Ishikawa (cell line): ENCODE measurements at regions not wholly inside any gene's neighbourhood (a gene's known extent, or its start where the extent isn't known, plus 50 kb on each side); places are given as distances from the start of the nearest gene placed in this dataset.

ENCODE experiments used
- CEBPB ChIP-seq: IDR thresholded peaks from 2 replicates; pipeline ENCODE4 v1.6.1; 2012
- CREB1 ChIP-seq: IDR thresholded peaks from 2 replicates; pipeline ENCODE4 v1.6.1; 2012; ENCODE audit warnings: low read depth
- EGR1 ChIP-seq: IDR thresholded peaks from 2 replicates; pipeline ENCODE4 v1.6.1; 2012
- EP300 ChIP-seq: IDR thresholded peaks from 2 replicates; pipeline ENCODE4 v1.6.1; 2012; ENCODE audit warnings: borderline replicate concordance
- FOXM1 ChIP-seq: IDR thresholded peaks from 2 replicates; pipeline ENCODE4 v1.6.1; 2012; ENCODE audit warnings: low read depth, borderline replicate concordance
- MAX ChIP-seq: IDR thresholded peaks from 2 replicates; pipeline ENCODE4 v1.6.1; 2012
- NFIC ChIP-seq: IDR thresholded peaks from 2 replicates; pipeline ENCODE4 v1.6.1; 2012
- RAD21 ChIP-seq: IDR thresholded peaks from 2 replicates; pipeline ENCODE4 v1.6.1; 2012; ENCODE audit warnings: low read depth
- REST ChIP-seq: IDR thresholded peaks from 2 replicates; pipeline ENCODE4 v1.6.1; 2012; ENCODE audit warnings: low read depth, mild to moderate bottlenecking
- TAF1 ChIP-seq: IDR thresholded peaks from 2 replicates; pipeline ENCODE4 v1.6.1; 2012; ENCODE audit warnings: low read depth, mild to moderate bottlenecking
- TCF12 ChIP-seq: IDR thresholded peaks from 2 replicates; pipeline ENCODE4 v1.6.1; 2012; ENCODE audit warnings: low read depth
- TEAD4 ChIP-seq: IDR thresholded peaks from 2 replicates; pipeline ENCODE4 v1.6.1; 2012
- USF1 ChIP-seq: IDR thresholded peaks from 2 replicates; pipeline ENCODE4 v1.6.1; 2012
- YY1 ChIP-seq: IDR thresholded peaks from 2 replicates; pipeline ENCODE4 v1.6.1; 2012; ENCODE audit warnings: low read depth
- ZBTB7A ChIP-seq: IDR thresholded peaks from 2 replicates; pipeline ENCODE4 v1.6.1; 2012; ENCODE audit warnings: low read depth

DNA sequence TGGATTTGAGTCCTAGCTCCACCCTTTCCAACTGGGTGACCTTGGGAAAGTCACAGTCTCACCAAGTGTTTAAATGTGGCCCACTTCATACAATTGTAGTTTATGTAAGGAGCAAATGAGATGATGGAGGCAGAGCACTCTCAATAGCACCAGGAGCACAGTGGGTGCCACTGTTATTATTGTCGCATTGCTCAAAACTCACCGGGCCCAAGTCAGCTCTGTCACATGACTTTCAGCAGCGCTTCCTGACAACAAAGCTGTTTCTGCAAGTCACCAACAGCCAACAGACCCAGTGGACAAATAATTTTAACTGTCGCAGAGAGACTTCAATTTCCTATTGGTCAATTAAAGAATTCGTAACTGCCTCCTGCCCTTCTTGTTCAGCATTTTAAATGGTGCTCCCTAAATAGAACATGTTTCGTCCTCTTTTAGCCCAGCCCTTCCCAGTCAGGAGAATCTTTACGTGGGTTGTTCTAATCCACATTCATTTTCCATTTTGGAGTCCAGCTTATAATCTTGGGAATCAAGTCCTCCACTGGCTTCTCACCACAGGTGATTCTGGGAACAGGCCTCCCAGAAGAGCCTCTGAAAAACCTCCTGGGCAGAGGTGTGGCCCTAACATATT lies 415.6 kb upstream of the NPVF start:
- TF ChIP-seq ZBTB7A (no peak), CREB1 (no peak), MAX (no peak), TEAD4 (no peak)

DNA sequence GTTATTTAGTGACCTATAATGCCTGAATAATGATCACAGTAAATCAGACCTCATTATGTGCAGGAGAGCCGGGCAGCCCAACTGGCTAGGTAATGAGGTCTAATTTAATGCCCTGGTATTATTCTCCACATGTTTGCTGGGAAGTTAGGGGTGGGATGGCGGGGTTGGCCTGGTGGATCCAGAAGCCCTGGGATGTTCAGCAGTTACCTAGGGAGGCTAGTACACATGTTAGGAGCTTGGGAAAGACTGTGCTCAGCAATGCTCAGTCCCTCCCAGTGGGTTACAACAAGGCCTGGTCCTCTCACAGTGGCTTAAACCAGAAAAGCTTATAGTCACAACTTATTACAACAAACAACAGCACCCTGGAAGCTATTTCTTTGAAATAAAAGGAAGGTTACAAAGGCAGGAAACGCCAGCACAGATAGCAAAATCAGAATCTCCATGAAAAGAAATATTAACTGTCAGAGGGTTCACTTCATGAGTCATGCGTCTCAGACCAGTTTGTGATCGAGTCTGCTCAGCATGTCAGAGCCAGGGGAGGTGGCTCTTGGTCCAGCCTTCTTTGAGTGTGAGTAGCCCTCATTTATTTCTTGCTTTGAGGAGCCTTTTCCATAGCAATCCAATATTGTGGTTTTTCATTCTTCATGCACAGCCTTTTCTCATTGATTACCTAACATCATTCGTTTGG lies 418.6 kb upstream of the NPVF start:
- TF ChIP-seq ZBTB7A (no peak), CREB1 (no peak), YY1 (no peak), FOXM1 (no peak), NFIC (no peak), TEAD4 (no peak), MAX (no peak), RAD21 (no peak), TAF1 (no peak)

- no peak for TF ChIP-seq ZBTB7A
- no peak for TF ChIP-seq TEAD4
- TF ChIP-seq EGR1 = no peak
- TF ChIP-seq YY1 = no peak
Measured at GRCh38 chr7:25647872-25648271, 419.6 kb upstream of the NPVF start.

DNA sequence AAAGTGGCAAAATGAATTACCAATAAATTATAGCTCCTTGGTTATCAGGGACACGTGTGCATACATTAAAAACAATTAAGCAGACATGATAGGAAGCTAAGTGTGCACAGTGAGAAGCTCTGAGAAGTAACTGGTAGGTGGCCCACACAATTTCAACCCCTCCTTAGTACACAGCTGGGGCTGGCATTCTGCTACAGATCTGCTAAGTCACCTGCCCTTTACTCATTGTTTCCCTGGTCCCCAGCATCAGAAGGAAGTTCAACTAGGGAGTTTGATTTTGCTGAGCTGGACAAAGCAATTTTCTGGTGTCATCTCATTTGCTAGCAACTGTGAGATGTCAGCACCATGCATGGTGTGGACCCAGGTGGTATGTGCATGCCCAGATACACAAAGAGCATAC lies 424.1 kb upstream of the NPVF start:
- TF ChIP-seq REST = no peak
- no peak for TF ChIP-seq USF1
- no peak for TF ChIP-seq YY1
- no peak for TF ChIP-seq NFIC
- no peak for TF ChIP-seq EP300
- TF ChIP-seq RAD21 = no peak
- no peak for TF ChIP-seq ZBTB7A
- TF ChIP-seq CREB1 = no peak
- no peak for TF ChIP-seq CEBPB
- TF ChIP-seq FOXM1 = no peak
- TF ChIP-seq TCF12 = no peak
- TF ChIP-seq MAX = no peak
- TF ChIP-seq TEAD4 = no peak
- no peak for TF ChIP-seq EGR1
- TF ChIP-seq TAF1 = no peak

- TF ChIP-seq YY1 (no peak), CEBPB (no peak), EGR1 (no peak), NFIC (no peak), TEAD4 (no peak), TAF1 (no peak), REST (no peak), FOXM1 (no peak), CREB1 (no peak), ZBTB7A (no peak), TCF12 (no peak), EP300 (no peak), USF1 (no peak), MAX (no peak), RAD21 (no peak)
Measured at GRCh38 chr7:25653384-25653783, 425.1 kb upstream of the NPVF start.

GRCh38 chr7:25656071-25656470 lies 427.8 kb upstream of the NPVF start:
- no peak for TF ChIP-seq CREB1
- no peak for TF ChIP-seq REST
- TF ChIP-seq RAD21 = no peak
